Head of caudate nucleus (tissue), 42 donors: ENCODE measurements at regions not wholly inside any gene's neighbourhood (a gene's known extent, or its start where the extent isn't known, plus 50 kb on each side); places are given as distances from the start of the nearest gene placed in this dataset.
A peak's percentile ranks its signal among the peaks of the same experiment; 100 is the strongest.
"Not testable (repeated sequence)": the region's sequence is repeated elsewhere in the genome, so short reads cannot be mapped to it uniquely, and the experiment has no call there.

ENCODE experiments used
- DNase-seq, 42 donors: peaks; one replicate each; pipeline versions ENCODE4 v3.0.0 to v3.0.0-alpha.2; 2020 to 2021; ENCODE audit warnings: mixed read lengths in 7 of 42
- intact Hi-C: fragments of 100-400 bp; cut with DNase I; formaldehyde crosslinking; loops from one replicate; pipeline ENCODE4 v1.15.0; 2022

DNA sequence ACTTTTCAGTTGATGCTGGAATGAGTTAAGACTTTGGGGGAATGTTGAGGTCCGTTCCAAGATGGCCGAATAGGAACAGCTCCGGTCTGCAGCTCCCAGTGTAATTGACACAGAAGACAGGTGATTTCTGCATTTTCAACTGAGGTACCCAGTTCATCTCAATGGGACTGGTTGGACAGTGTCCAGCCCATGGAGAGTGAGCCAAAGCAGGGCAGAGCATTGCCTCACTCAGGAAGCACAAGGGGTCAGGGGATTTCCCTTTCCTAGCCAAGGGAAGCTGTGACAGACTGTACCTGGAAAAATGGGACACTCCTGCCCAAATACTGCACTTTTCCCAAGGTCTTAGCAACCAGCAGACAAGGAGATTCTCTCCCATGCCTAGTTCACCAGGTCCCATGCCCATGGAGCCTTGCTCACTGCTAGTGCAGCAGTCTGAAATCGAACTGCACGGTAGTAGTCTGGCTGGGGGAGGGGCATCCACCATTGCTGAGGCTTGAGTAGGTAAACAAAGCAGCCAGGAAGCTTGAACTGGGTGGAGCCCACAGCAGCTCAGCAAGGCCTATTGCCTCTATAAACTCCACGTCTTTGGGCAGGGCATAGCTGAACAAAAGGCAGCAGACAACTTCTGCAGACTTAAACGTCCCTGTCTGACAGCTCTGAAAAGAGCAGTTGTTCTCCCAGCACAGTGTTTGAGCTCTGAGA, 231.0 kb downstream of the CHIC2 start:
- DNase-seq, intact Hi-C loops: not testable (repeated sequence)

GRCh38 chr4:53832549-53832948, 231.9 kb downstream of the CHIC2 start:
- intact Hi-C loops: no loop called here
- no peak for DNase-seq

GRCh38 chr4:53830511-53830910, 233.9 kb downstream of the CHIC2 start:
- no peak for DNase-seq
- intact Hi-C loops: no loop called here

DNA sequence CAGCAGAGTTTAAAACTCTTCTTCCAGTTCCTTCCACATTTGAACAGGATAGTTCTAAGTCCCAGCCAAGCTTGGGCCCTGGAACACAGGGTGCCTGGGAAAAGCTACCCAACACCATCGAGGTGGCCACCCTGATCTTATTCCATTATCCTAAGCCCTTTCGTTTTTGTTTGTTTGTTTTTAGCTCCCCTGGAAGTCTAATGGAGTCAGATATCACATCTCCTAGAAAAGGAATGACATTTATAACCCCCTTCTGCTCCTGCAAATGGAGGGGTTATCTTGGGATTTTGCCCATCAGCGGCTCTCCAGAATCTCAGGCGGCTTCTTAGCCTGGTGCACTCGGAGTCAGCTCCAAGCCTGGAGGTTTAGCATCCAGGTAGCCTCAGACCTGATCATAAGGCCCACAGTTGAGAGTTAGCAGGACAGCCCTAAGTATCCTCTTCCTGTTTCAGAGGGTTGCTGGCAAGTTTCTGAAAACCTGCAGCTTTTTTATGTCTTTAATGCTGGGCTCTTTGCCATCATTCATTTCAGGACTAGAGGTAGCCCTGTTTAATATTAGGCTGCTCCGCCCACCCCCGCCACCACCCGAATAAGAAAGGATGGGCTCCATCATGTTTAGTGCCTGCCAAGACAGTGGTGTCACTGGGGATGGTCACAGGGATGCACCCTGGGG, 230.0 kb upstream of the LNX1 start:
- intact Hi-C loops: no loop called here
- DNase-seq: no peak

GRCh38 chr4:53818104-53818503, 226.8 kb upstream of the LNX1 start:
- DNase-seq: no peak
- intact Hi-C loops: no loop called here

DNA sequence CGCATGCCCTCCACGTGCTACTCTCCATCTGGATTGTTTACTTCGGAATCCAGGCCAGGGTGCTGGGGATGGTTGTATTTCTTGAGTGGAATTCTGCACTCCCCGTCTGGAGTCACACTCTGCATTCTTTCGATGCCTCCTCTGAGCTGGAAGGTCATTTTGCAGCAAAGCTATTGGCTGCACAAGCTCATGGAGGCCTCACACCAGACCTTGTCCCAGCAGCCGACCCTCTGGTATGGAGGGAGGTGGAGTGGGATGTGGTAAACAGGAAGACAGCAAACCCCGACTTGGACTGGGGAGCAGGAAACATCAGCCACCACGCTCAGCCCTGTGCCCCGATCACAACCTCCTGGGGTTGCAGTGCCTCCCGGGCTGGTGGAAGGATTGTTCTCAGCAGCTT, 225.3 kb upstream of the LNX1 start:
- DNase-seq: no peak
- intact Hi-C loops: no loop called here

GRCh38 chr4:53815281-53815680, 224.0 kb upstream of the LNX1 start:
- intact Hi-C loops: no loop called here
- no peak for DNase-seq

GRCh38 chr4:53813998-53814397, 222.7 kb upstream of the LNX1 start:
- DNase-seq: no peak
- intact Hi-C loops: no loop called here

- intact Hi-C loops: no loop called here
- DNase-seq: no peak
Observed at GRCh38 chr4:53810643-53811042, 219.4 kb upstream of the LNX1 start.

- intact Hi-C loops: no loop called here
- no peak for DNase-seq
Observed at GRCh38 chr4:53809816-53810215, 218.5 kb upstream of the LNX1 start.

DNA sequence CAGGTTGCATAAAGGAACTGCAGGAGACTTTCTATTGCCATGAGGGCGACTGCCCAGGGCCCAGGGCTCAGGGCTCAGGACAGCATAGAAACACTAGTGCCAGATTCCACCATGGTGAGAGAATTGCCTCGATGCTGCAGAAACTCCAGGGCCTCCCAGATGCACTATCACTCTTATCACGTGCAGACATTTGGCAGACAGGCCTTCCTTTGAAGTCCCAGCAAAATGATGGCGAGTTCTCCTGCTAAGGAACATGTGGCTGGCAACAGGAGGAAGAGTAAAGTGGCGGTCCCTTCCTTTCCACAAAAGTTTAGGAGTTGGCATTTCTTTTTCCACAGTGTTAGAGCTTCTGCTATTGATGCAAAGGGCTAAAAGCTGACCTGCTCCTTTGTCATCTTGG, 214.0 kb upstream of the LNX1 start:
- DNase-seq: no peak
- intact Hi-C loops: no loop called here

DNA sequence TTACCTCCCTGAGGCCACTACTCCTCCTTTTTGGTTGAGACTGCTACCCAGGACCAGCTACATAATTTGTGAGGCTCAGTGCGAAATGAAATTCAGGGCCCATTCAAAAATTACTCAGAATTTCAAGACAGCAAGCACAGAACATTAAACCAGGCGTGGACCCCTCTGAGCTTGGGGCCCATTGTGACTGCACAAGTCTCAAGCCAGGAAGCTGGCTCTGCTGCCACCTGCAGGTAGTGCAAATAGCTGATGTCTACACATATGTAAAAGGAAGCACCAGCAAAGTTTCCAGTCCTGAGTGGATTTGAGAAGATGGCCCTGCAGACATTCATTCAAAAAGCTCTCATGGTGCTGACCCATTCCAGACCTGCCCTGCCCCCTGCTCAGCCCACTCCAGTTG, 213.4 kb upstream of the LNX1 start:
- intact Hi-C loops: no loop called here

DNA sequence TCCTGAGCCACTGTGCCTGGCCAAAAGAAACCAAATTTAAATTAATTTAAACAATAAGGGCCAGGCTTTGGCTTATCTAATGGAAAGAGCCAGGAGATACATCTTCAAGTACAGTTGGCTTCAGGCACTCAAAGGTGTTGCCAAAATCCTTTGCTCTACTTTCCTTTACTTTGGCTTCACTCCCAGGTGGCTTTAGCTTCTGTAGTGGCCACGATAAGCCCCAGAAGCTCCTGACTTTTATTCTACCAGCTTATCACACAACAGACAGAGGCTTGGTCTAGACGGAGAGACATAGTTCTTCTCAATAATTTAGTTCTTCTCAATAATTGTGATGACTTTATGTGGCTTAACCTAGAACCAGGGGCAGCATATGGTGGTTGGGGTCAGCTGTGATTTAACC, 211.2 kb upstream of the LNX1 start:
- no peak for DNase-seq
- intact Hi-C loops: no loop called here

More for the DNA sequence above, 213.4 kb upstream of the LNX1 start:
- DNase-seq: peak in 37 of 42 donors; percentile 7 to 72 (median 38)

DNA sequence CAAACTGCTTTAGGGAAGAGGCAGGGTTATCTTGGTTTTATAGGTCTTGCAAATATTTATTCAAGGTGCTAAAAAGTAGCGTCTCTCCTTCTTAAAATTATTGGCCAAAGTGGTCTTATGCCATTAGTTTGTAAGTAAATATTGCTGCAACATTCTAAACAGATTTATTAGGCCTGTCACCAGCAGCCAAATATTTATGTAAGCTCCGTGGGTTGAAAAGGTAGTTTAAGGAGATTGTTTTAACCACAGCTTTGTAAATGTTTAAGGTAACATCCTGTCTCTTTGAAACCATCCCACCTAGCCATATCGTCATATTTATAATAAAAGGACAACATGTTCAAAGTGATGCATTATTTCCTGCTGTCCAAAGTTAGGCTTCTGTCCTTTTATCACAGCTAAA, 210.1 kb upstream of the LNX1 start:
- intact Hi-C loops: no loop called here
- DNase-seq: no peak

DNA sequence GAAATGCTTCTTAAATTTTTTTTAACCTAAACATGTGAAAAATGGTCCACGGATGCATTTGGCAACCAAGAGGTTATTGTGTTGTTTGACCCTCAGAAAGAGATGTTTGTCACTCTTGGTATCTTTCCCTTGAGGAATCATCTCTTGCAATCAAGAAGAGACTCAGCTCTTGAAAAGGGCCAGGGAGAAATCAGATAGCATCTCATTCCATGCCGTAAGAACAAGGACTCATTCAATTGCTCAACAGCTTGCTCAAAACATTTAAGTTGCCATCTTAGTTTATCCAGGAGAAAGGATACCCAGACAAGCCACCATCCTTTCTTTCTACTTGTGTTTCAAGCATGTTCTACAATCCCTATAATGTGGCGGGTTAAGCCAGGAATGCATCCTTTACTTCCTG, 209.5 kb upstream of the LNX1 start:
- DNase-seq: no peak
- intact Hi-C loops: no loop called here

- no peak for DNase-seq
- intact Hi-C loops: no loop called here
Observed at GRCh38 chr4:53793096-53793495, 201.8 kb upstream of the LNX1 start.

DNA sequence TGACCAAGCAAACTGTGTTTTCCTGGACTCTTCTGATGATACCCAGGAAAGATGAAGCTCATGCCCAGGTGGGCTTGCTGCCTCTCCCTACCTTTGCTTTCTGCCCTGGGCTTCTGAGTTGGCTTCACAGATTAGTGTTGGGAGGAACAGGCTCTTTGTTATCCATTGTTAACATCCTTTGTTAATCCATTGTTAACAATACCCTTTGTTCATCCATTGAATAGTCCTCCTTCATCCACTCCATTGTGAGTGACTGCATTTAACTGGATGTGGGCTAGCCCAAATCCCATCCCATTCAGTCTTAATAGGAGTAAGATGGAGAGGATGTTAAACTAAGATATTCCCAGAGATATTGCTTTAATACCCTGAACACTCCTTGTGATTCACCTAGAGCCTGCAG, 199.0 kb upstream of the LNX1 start:
- DNase-seq: peak in 2 of 42 donors; percentile 6 to 28
- intact Hi-C loops: no loop called here

- DNase-seq: no peak
- intact Hi-C loops: no loop called here
Observed at GRCh38 chr4:53788621-53789020, 197.3 kb upstream of the LNX1 start.

- DNase-seq: no peak
- intact Hi-C loops: no loop called here
Observed at GRCh38 chr4:53788011-53788410, 196.7 kb upstream of the LNX1 start.

- no peak for DNase-seq
- intact Hi-C loops: no loop called here
Observed at GRCh38 chr4:53786632-53787031, 195.3 kb upstream of the LNX1 start.

DNA sequence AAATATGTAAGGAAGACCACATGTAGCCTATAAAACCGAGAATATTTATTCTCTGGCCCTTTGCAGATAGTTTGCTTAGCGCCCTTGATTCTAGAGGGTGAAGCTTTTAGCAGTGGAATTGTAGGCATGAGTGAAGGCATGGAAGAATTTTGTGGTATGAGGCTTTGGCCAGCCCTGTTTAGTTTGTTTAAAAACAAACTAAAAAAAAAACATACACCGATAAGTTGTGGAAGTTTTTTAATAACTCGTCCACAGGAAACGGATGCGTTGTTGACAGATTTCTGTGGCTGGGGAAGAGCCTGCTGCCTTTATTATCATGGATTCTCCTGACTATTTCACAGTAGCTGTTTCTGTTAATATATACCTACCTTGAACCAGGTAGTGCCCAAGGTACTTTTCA, 194.7 kb upstream of the LNX1 start:
- no peak for DNase-seq
- intact Hi-C loops: no loop called here
